CD4-positive, alpha-beta T cell treated with Interleukin-17A for 1 hour (primary cell): ENCODE measurements at regions not wholly inside any gene's neighbourhood (a gene's known extent, or its start where the extent isn't known, plus 50 kb on each side); places are given as distances from the start of the nearest gene placed in this dataset.
"Not testable (repeated sequence)": the region's sequence is repeated elsewhere in the genome, so short reads cannot be mapped to it uniquely, and the experiment has no call there.

Source experiments
- DNase-seq: peaks from one replicate; pipeline ENCODE4 v3.0.0-alpha.2; 2020

DNA sequence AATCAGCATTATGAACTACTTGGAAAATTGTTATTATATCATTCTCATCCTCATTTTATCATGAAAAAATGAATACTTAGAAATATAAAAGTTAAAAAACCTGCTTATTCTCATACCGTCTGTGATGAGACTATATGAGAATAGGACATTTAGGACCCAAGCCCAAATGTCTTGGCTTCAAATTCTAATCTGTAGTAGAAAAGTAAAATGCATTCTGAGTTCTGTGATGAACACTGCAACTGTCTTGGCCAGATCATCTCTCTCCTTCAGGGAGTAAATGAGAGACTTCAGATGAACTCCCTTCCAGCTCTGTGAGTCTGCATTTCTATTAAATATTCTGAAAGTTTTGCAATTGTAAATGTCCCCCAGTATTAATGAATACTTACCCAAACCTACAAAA, 940.7 kb upstream of the KLHL29 start:
- no peak for DNase-seq

GRCh38 chr2:22449696-22450095, 935.3 kb upstream of the KLHL29 start:
- no peak for DNase-seq

DNA sequence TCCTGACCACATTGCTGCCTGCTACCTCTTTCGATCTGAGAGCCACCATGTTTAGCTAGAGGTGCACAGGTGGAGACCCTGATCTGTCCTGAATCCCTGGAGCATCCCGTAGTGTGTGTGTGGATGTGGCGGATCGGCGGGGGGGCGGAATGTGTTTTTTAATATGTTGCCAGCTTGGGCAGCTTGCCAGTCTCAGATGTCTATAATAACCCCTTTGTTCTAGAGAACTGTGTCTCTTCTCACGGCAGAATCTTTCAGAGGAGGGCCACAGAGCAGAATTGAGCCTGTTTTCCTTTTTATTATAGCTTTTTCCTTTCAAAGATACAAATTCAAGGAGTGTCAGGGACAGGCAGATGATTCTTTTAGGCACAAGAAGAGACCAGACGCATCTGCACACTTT, 934.1 kb upstream of the KLHL29 start:
- DNase-seq: no peak

GRCh38 chr2:22454826-22455485, 930.0 kb upstream of the KLHL29 start:
- no peak for DNase-seq

DNA sequence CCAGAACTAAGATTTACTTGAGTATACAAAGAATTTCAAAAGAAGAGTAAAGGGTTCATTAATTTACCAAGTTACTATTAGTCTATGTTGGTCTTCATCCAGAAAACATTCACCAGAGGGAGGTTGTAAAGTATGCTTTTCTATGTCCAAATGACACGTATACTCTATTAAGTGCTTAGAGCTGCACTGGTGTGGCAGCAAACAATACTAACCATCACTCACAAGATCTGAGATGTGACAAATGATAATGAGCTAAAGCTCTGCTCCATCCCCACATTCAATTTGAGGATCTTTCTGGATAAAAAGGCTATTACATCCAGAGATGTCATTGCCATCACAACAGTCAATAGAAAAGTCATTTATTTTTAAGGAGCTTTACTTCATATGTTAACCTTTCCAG, 926.5 kb upstream of the KLHL29 start:
- DNase-seq: no peak

DNA sequence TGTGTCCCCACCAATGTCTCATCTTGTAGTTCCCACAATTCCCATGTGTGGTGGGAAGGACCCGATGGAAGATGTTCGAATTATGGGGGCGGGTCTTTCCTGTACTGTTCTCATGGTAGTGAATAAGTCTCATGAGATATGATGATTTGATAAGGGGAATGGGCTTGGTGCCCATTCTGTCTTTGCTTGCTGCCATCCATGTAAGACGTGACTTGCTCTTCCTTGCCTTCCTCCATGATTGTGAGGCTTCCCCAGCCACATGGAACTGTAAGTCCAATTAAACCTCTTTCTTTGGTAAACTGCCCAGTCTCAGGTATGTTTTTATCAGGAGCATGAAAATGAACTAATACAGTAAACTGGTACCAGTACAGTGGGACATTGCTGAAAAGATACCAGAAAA, 909.9 kb upstream of the KLHL29 start:
- DNase-seq: not testable (repeated sequence)

GRCh38 chr2:22478329-22478728, 906.6 kb upstream of the KLHL29 start:
- no peak for DNase-seq

DNA sequence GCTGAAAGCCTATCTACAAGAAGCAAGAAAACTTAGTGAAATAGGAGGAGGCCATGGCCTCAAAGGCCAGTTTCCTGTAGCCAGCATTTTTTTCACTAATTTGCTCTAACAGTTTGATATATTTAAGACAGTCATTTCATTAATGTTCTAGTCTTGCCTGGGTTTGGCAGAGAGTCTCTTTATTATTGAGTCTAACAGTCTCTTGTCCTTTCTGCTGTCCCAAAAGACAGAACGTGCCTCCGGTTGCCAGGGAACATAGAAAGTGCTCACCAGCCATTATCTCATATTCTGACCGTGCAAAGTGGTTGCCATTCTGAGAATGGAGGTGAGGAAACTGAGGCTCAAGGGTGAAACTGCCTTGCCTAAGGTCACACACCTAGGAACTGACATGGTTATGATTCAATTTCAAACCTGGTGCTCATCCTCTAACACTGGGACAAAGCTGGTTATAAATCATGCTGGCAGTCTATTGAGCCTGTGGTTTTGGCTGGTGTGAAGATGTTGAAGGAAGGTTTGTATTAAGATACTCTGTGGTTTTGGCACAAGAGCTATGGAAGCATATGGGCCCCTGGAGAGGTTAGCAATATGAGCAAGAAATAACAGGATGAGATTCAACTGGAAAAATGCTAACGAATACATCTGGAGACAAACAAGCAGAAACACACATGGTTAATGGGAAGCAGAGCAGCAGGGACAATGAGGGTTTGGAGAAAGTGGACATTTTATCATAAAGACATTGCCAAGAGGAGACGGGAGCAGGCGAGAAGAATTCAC, 903.3 kb upstream of the KLHL29 start:
- no peak for DNase-seq

- DNase-seq: no peak
These were observed 901.9 kb upstream of the KLHL29 start for GRCh38 chr2:22483036-22483435.

GRCh38 chr2:22485486-22485885, 899.5 kb upstream of the KLHL29 start:
- no peak for DNase-seq

DNA sequence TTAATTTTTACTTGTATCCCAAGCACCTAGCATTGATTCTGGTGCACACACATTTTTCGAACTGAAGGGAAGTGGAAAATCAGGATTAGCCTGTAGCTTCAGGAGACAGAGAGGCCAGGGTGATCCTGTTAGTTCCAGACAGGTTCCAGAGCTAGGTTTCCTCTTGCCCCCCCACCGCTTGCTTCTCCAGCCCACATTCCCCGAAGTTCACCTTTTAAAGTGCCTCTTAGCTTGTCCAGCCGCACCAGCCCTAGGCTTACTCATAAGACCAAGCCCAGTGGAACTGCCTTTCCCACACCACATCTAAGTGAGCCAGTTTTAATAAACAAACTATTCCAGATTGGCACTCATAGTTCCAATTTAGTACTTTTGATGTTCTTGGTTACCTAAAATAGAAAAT, 898.6 kb upstream of the KLHL29 start:
- DNase-seq: no peak

DNA sequence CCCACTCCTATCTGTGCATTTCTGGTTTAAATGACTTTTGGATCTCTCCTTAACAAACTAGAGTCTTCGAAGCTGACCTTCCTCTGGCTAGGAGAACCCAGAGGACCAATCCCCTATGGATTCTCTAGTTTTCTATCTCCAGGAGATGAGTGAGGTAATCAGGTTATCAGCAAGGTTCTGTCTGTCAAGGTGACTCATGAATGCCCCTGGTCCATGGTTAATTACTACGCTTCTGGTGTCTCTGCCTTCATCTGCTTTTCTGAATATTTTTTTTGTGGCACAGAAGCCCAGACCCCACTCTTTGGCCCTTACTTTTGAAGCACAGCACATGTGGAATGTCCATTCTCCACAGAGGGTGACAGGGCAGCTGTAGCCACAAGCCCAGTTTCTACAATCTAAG, 897.9 kb upstream of the KLHL29 start:
- no peak for DNase-seq

DNA sequence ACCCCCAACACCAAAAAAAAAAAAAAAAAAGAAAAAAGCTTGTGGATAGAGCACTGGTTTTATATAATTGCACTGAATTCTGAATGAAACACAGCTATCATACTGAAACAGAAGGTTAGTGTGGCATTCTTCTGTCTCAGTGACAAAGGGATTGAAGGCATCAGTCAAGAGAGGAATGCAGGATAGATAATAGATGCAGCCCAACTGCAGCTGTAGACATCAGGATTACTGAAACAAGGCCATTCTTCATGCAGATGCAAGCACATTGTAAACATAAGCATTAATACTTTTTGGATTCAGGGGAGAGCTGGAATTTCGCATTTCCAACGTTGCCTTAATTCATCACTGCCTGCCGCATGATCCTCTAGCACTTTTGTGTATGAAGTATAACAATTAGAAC, 897.4 kb upstream of the KLHL29 start:
- DNase-seq: no peak

GRCh38 chr2:22491442-22491841, 893.5 kb upstream of the KLHL29 start:
- no peak for DNase-seq

DNA sequence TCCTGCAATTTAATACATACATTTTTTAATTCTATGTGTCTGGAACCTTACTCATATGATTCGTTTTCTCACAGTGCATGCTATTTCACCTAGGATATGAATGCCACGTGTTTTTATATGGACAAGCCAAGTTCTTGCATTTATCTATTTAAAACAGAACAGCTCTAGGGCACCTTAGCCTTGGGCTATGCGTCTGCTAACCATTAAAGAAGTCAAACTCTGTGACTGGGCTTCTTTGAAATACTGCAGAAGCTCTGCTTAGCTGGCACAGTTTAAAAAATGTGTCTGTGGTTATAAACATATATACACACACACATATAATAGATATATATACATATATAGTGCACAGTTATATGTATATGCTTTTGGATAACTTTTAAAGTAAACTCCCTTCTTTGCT, 890.8 kb upstream of the KLHL29 start:
- DNase-seq: no peak

- DNase-seq: no peak
These were observed 887.9 kb upstream of the KLHL29 start for GRCh38 chr2:22497064-22497463.

DNA sequence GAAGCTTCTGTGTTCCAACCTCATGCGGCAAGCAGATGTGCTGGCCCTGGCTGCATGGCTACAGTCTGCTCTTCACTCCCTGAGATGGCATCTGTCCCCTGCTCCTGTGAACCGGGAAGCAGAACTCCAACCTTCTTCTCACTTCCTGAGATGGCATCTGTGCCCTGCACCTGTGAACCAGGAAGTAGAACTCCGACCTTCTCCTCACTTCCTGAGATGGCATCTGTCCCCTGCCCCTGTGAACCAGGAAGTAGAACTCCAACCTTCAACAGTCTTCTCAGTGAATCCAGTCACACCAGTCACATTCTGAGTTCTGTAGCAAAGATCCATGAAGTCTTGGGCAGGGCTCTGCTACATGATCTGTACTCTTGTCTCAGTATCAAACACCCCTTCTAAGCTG, 887.2 kb upstream of the KLHL29 start:
- no peak for DNase-seq

DNA sequence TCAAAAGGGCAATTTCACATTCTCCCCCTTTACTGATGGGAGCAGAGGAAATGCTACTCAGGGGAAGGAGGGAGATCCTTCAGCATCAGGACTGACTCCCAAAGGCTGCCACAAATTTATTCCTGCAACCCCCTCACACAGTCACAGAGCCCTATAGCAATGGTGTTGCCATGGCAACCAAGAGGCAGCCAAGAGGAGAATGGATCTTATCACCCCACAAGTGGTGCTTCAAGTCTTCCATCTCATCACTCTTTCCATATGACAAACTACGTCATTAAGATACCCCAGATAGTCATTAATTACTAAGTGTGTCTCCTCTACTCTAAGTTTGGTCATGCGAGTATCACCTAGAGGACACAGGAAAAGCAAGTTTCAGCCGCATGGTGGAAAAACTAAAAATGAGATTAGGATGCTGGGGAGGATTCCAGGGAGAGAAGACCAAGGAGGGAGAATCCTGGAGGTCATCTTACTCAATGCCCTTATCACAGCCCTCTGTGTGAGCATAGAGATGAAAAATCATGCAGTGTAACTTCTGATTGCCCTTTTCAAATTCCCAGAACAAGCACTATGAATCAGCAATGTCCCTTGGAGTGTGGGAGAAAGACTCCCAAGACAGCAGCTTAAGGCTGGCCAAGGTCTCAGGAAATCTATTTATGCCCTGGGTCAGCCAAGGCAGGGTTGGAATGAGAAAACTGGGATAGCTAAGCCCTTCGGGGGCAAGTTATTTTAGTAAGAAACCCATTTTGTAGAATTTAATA, 885.7 kb upstream of the KLHL29 start:
- no peak for DNase-seq

- DNase-seq: no peak
These were observed 884.4 kb upstream of the KLHL29 start for GRCh38 chr2:22500555-22500935.

DNA sequence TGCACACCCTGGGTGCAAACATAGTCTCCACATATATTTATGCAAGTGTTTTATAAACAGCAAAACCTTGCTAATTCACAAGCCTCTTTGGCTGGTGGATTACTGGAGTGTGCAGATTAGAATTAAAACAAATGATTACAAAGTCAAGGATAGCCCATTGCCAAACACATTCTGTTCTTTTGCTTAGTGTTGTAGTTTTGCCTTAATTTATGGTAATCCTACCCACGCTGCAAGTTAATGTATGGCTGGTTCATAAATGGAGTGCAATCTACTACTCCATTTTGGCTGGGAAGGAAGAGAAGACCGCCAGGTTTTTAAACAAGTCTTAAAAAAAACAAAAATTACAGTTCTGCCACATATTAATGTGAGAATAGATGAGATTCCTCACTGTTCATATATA, 883.1 kb upstream of the KLHL29 start:
- DNase-seq: no peak

- no peak for DNase-seq
These were observed 871.4 kb upstream of the KLHL29 start for GRCh38 chr2:22513563-22513962.

GRCh38 chr2:22517141-22517540, 867.8 kb upstream of the KLHL29 start:
- DNase-seq: no peak

DNA sequence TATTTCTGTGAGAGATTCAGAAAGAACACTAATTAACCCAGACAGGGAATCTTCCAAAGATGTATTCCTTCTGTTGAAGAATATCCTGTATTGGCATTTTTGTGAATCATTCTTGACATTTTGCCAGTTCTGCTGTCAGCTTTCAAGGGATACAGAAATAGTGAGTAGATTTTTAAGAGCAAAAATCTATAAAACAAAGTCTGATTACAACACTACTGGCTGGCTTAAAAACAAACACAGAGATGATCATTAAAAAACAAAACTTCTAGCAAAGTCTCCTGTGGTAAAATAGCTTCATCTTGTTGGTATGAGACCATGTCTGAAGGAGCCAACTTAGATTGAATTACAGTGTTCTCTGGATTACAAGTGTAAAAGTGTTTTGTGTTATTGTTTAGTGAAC, 866.3 kb upstream of the KLHL29 start:
- DNase-seq: no peak
